OCI-LY1 (cell line): ENCODE measurements at regions not wholly inside any gene's neighbourhood (a gene's known extent, or its start where the extent isn't known, plus 50 kb on each side); places are given as distances from the start of the nearest gene placed in this dataset.

ENCODE experiments used
- H2AFZ ChIP-seq: fragments of 200-600 bp; sonication (generic), shearing (Covaris generic); 2 replicates; pipeline ENCODE4 v1.6.0; 2014; ENCODE audit warnings: antibody characterized with exemption, mild to moderate bottlenecking, low read length
- H3F3A ChIP-seq: fragments of 200-600 bp; sonication (generic), shearing (Covaris generic); 2 replicates; pipeline ENCODE4 v1.6.0; 2014; ENCODE audit warnings: mild to moderate bottlenecking, antibody characterized with exemption, low read length, moderate library complexity; ENCODE audit not compliant: insufficient read depth
- H3K27ac ChIP-seq: fragments of 200-600 bp; sonication (generic); 2 replicates; pipeline ENCODE4 v1.5.1; 2014; ENCODE audit warnings: low read length, mixed run types, mild to moderate bottlenecking, low read depth; ENCODE audit not compliant: poor library complexity, severe bottlenecking
- H3K27me3 ChIP-seq: fragments of 200-600 bp; sonication (generic); 2 replicates; pipeline ENCODE4 v1.6.0; 2014; ENCODE audit warnings: antibody characterized with exemption, mild to moderate bottlenecking, low read length, moderate library complexity; ENCODE audit not compliant: insufficient read depth
- H3K36me3 ChIP-seq: fragments of 200-600 bp; sonication (generic); 2 replicates; pipeline ENCODE4 v1.6.1; 2014; ENCODE audit warnings: mild to moderate bottlenecking, antibody characterized with exemption, low read length, moderate library complexity, mixed read lengths; ENCODE audit not compliant: insufficient read depth
- H3K4me1 ChIP-seq: fragments of 200-600 bp; sonication (generic); 2 replicates; pipeline ENCODE4 v1.5.1; 2014; ENCODE audit warnings: mild to moderate bottlenecking, low read length, moderate library complexity; ENCODE audit not compliant: insufficient read depth, severe bottlenecking
- H3K4me2 ChIP-seq: fragments of 200-600 bp; sonication (generic), shearing (Covaris generic); 2 replicates; pipeline ENCODE4 v1.6.1; 2014; ENCODE audit warnings: low read length
- H3K4me3 ChIP-seq: fragments of 200-600 bp; sonication (generic); 2 replicates; pipeline ENCODE4 v1.5.1; 2014; ENCODE audit warnings: low read length, low read depth, mild to moderate bottlenecking, mixed read lengths; ENCODE audit not compliant: poor library complexity, severe bottlenecking
- H3K79me2 ChIP-seq: fragments of 200-600 bp; shearing (Covaris generic); 2 replicates; pipeline ENCODE4 v1.6.1; 2016; ENCODE audit warnings: mixed run types, low read length, mixed read lengths; ENCODE audit not compliant: insufficient read depth
- H3K9ac ChIP-seq: fragments of 200-600 bp; sonication (generic), shearing (Covaris generic); 2 replicates; pipeline ENCODE4 v1.6.1; 2014; ENCODE audit warnings: mild to moderate bottlenecking, low read length, mixed read lengths
- H3K9me2 ChIP-seq: fragments of 200-600 bp; sonication (generic), shearing (Covaris generic); 2 replicates; pipeline ENCODE4 v1.6.1; 2014; ENCODE audit warnings: low read depth, mild to moderate bottlenecking, low read length, mixed read lengths
- H3K9me3 ChIP-seq: fragments of 200-600 bp; shearing (Covaris generic); 2 replicates; pipeline ENCODE4 v1.6.1; 2014; ENCODE audit warnings: low read length, mixed read lengths
- H4K20me1 ChIP-seq: fragments of 200-600 bp; sonication (generic), shearing (Covaris generic); 2 replicates; pipeline ENCODE4 v1.6.0; 2016; ENCODE audit warnings: mild to moderate bottlenecking, low read length; ENCODE audit not compliant: insufficient read depth
- CTCF ChIP-seq: fragments of 200-600 bp; sonication (generic), shearing (Covaris generic); IDR thresholded peaks from 2 replicates; pipeline ENCODE4 v1.5.1; 2017; ENCODE audit warnings: mild to moderate bottlenecking, antibody characterized with exemption, low read length, moderate library complexity, mixed read lengths
- EZH2 ChIP-seq: fragments of 200-600 bp; sonication (generic), shearing (Covaris generic); IDR thresholded peaks from 2 replicates; pipeline ENCODE4 v1.8.0; 2017; ENCODE audit warnings: borderline replicate concordance, mixed run types, mild to moderate bottlenecking, antibody characterized with exemption, low read length, moderate library complexity, mixed read lengths

GRCh38 chr20:19828232-19828631 lies 70.2 kb downstream of the RIN2 start:
- H2AFZ ChIP-seq = no peak overlapping the region
- no peak overlapping the region for H3K4me2 ChIP-seq
- H3K9ac ChIP-seq = no peak overlapping the region
- H3K27ac ChIP-seq = no peak overlapping the region
- no peak overlapping the region for H3K4me3 ChIP-seq
- H3K36me3 ChIP-seq = no peaks in the 10 kb centered on the region
- TF ChIP-seq EZH2 (no peak), CTCF (peak; percentile 15; the same call in 1 of the 2 replicates)
- H4K20me1 ChIP-seq = no peaks in the 10 kb centered on the region
- H3K79me2 ChIP-seq = no peaks in the 10 kb centered on the region
- H3F3A ChIP-seq = no peaks in the 10 kb centered on the region
- H3K27me3 ChIP-seq = no peaks in the 10 kb centered on the region
- H3K4me1 ChIP-seq = no peaks in the 10 kb centered on the region
- no peaks in the 10 kb centered on the region for H3K9me2 ChIP-seq
- no peaks in the 10 kb centered on the region for H3K9me3 ChIP-seq

GRCh38 chr20:19830211-19830785 lies 72.2 kb downstream of the RIN2 start:
- Histone ChIP-seq H4K20me1 (no peaks in the 10 kb centered on the region), H3K36me3 (no peaks in the 10 kb centered on the region), H3K27me3 (no peaks in the 10 kb centered on the region), H3K4me3 (no peak overlapping the region), H3K27ac (no peak overlapping the region), H3K9me2 (no peaks in the 10 kb centered on the region), H3K79me2 (no peaks in the 10 kb centered on the region), H3F3A (no peaks in the 10 kb centered on the region), H3K4me2 (no peak overlapping the region), H3K9me3 (no peaks in the 10 kb centered on the region), H3K9ac (no peak overlapping the region), H2AFZ (no peak overlapping the region), H3K4me1 (no peaks in the 10 kb centered on the region)
- no peak for TF ChIP-seq CTCF
- TF ChIP-seq EZH2 = no peak

GRCh38 chr20:19832875-19833274 lies 74.8 kb downstream of the RIN2 start:
- Histone ChIP-seq H3K9ac (no peak overlapping the region), H2AFZ (no peak overlapping the region), H3K79me2 (no peaks in the 10 kb centered on the region), H3K27ac (no peak overlapping the region), H3K4me3 (no peak overlapping the region), H4K20me1 (no peaks in the 10 kb centered on the region), H3K9me3 (no peaks in the 10 kb centered on the region), H3K9me2 (no peaks in the 10 kb centered on the region), H3F3A (no peaks in the 10 kb centered on the region), H3K36me3 (no peaks in the 10 kb centered on the region), H3K27me3 (no peaks in the 10 kb centered on the region), H3K4me1 (no peaks in the 10 kb centered on the region), H3K4me2 (no peak overlapping the region)
- no peak for TF ChIP-seq EZH2

GRCh38 chr20:19833395-19833794 lies 75.3 kb downstream of the RIN2 start:
- H3K79me2 ChIP-seq = no peaks in the 10 kb centered on the region
- H3K9ac ChIP-seq = no peak overlapping the region
- H3K36me3 ChIP-seq = no peaks in the 10 kb centered on the region
- H3K4me3 ChIP-seq = no peak overlapping the region
- H3K4me2 ChIP-seq = no peak overlapping the region
- no peaks in the 10 kb centered on the region for H4K20me1 ChIP-seq
- no peaks in the 10 kb centered on the region for H3F3A ChIP-seq
- no peak overlapping the region for H3K27ac ChIP-seq
- H2AFZ ChIP-seq = no peak overlapping the region
- TF ChIP-seq CTCF = no peak
- TF ChIP-seq EZH2 = no peak
- H3K9me3 ChIP-seq = no peaks in the 10 kb centered on the region
- no peaks in the 10 kb centered on the region for H3K4me1 ChIP-seq
- no peaks in the 10 kb centered on the region for H3K27me3 ChIP-seq
- H3K9me2 ChIP-seq = no peaks in the 10 kb centered on the region
